HL-60 (cell line): ENCODE measurements at regions not wholly inside any gene's neighbourhood (a gene's known extent, or its start where the extent isn't known, plus 50 kb on each side); places are given as distances from the start of the nearest gene placed in this dataset.

ENCODE experiments used
- DNase-seq, 2 experiments: peaks; one replicate each; pipeline ENCODE4 v3.0.0-alpha.2; 2010 to 2020; ENCODE audit warnings: low read depth in 1 of 2, low spot score in 1 of 2
- H3K27ac ChIP-seq: fragments of 250-450 bp; sonication (Bioruptor Pico); replicated peaks from 2 replicates; pipeline ENCODE4 v1.5.1; 2020; ENCODE audit warnings: mild to moderate bottlenecking, moderate library complexity
- H3K27me3 ChIP-seq: fragments of 250-450 bp; sonication (Bioruptor Pico); 2 replicates; pipeline ENCODE4 v1.5.1; 2021; ENCODE audit warnings: mild to moderate bottlenecking, moderate library complexity; ENCODE audit not compliant: insufficient read depth, poor library complexity, severe bottlenecking
- H3K4me3 ChIP-seq: replicated peaks from 2 replicates; pipeline ENCODE4 v1.5.1; 2011; ENCODE audit warnings: mild to moderate bottlenecking, control low read depth, low read length; ENCODE audit not compliant: insufficient read depth
- GABPA ChIP-seq: IDR thresholded peaks from 2 replicates; pipeline ENCODE4 v1.6.1; 2012; ENCODE audit warnings: low read depth
- POLR2AphosphoS5 ChIP-seq: IDR thresholded peaks from 2 replicates; pipeline ENCODE4 v1.6.1; 2012; ENCODE audit warnings: low read depth
- REST ChIP-seq: IDR thresholded peaks from 2 replicates; pipeline ENCODE4 v1.6.1; 2012; ENCODE audit warnings: low read depth; ENCODE audit not compliant: insufficient replicate concordance
- SPI1 ChIP-seq: IDR thresholded peaks from 2 replicates; pipeline ENCODE4 v1.6.1; 2012; ENCODE audit warnings: low read depth, mild to moderate bottlenecking, borderline replicate concordance
- TF ChIP-seq, protein P1 (sequence below): IDR thresholded peaks from one replicate; pipeline ENCODE4 v1.5.1; 2011; ENCODE audit warnings: low read length, control low read depth, inconsistent platforms; ENCODE audit not compliant: insufficient read depth

DNA sequence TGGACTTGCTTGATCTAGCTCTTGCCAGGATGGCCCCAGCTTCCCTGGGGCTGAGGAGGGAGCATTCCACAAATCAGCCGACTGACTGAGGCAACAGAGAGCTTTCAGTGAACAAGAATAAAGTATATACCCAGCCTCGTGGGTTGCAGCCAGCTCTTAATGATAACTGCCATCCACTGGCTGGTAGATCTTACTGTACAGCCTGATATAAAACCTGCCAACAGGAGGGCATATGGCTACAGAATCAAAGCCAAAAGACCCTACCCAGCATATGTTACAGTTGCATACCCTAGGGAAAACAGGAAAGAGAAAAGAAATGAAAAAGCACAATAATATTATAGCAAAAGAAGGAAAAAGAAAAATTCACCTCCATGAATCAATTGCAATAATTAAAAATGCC, 775.9 kb upstream of the KIF2B start:
- Histone ChIP-seq H3K4me3 (no peak overlapping the region), H3K27me3 (no peaks in the 10 kb centered on the region), H3K27ac (no peak overlapping the region)
- DNase-seq, result no peak
- TF ChIP-seq POLR2AphosphoS5 (no peak), REST (no peak), SPI1 (no peak), GABPA (no peak)
- TF ChIP-seq, protein P1, sequence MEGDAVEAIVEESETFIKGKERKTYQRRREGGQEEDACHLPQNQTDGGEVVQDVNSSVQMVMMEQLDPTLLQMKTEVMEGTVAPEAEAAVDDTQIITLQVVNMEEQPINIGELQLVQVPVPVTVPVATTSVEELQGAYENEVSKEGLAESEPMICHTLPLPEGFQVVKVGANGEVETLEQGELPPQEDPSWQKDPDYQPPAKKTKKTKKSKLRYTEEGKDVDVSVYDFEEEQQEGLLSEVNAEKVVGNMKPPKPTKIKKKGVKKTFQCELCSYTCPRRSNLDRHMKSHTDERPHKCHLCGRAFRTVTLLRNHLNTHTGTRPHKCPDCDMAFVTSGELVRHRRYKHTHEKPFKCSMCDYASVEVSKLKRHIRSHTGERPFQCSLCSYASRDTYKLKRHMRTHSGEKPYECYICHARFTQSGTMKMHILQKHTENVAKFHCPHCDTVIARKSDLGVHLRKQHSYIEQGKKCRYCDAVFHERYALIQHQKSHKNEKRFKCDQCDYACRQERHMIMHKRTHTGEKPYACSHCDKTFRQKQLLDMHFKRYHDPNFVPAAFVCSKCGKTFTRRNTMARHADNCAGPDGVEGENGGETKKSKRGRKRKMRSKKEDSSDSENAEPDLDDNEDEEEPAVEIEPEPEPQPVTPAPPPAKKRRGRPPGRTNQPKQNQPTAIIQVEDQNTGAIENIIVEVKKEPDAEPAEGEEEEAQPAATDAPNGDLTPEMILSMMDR, result no peak

- H3K27me3 ChIP-seq, result no peaks in the 10 kb centered on the region
- H3K27ac ChIP-seq, result no peak overlapping the region
- DNase-seq, result no peak
- H3K4me3 ChIP-seq, result no peak overlapping the region
- TF ChIP-seq GABPA (no peak), SPI1 (no peak), POLR2AphosphoS5 (no peak), REST (no peak)
- TF ChIP-seq, protein P1, result no peak
These were observed 782.7 kb upstream of the KIF2B start for GRCh38 chr17:53039981-53040380.

DNA sequence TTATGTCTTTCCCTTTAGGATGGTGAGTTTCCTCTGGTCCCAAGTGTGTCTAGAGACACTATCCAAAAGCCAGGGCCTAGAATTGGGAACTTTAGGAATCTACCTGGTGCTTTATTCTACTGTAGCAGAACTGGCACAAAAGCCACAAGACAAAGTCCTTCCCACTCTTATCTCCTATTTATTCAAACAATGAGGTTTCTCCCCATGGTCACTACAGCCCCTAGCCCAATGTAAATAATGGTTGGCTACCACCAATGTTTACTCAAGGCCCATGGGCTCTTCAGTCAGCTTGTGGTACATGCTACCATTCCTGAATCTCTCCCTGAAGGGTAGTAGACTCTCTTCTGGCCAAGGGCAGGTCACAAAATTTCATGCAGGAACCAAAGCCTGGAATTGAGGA, 789.4 kb upstream of the KIF2B start:
- no peak for DNase-seq
- TF ChIP-seq POLR2AphosphoS5, result no peak
- TF ChIP-seq, protein P1, result no peak
- TF ChIP-seq SPI1, result no peak
- no peak for TF ChIP-seq GABPA
- TF ChIP-seq REST, result no peak
- H3K27me3 ChIP-seq, result no peaks in the 10 kb centered on the region
- no peak overlapping the region for H3K27ac ChIP-seq
- no peak overlapping the region for H3K4me3 ChIP-seq
